ENCODE measurements at regions not wholly inside any gene's neighbourhood (a gene's known extent, or its start where the extent isn't known, plus 50 kb on each side); places are given as distances from the start of the nearest gene placed in this dataset.
"Not testable (repeated sequence)": the region's sequence is repeated elsewhere in the genome, so short reads cannot be mapped to it uniquely, and the experiment has no call there.

GRCh38 chrX:83749736-83750135, 111.2 kb upstream of the CYLC1 start:
- in situ Hi-C loops (cut with HindIII; ENCODE audit: low pct_unique_long_range_greater_than_20kb, low sequenced_read_pairs); DNase-seq (ENCODE audit: low read depth, low spot score): not testable (repeated sequence)

- in situ Hi-C loops (cut with HindIII; ENCODE audit: low pct_unique_long_range_greater_than_20kb, low sequenced_read_pairs); DNase-seq (ENCODE audit: low read depth, low spot score): not testable (repeated sequence)
Measured at GRCh38 chrX:83750451-83750850, 110.5 kb upstream of the CYLC1 start.

DNA sequence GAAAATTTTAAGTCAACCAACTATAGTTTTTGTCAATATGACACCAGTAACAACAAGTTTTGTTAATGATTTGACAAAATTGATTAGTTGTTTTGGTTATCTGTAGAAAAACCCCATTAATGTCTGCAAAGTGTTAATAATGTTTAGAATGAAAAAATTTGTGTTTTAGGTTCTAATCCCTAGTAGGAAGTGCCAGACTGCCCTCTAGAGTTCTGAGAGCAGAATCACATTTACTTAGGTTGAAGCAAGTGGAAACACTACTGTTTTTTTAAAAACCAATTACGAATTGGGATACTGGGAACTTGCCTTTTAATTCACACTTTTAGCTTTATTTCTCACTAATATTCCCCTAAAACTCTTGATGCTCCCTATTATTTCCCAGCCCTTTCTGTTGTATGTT, 101.1 kb upstream of the CYLC1 start:
- DNase-seq (ENCODE audit: low read depth, low spot score): peak; percentile 49

GRCh38 chrX:83771664-83772063, 89.3 kb upstream of the CYLC1 start:
- in situ Hi-C loops (cut with HindIII; ENCODE audit: low pct_unique_long_range_greater_than_20kb, low sequenced_read_pairs): no loop called here
- DNase-seq (ENCODE audit: low read depth, low spot score): peak; percentile 36

More for the DNA sequence above, 101.1 kb upstream of the CYLC1 start:
- in situ Hi-C loops (cut with HindIII; ENCODE audit: low pct_unique_long_range_greater_than_20kb, low sequenced_read_pairs): no loop called here

Measured in SK-MEL-5 (cell line).